Smooth muscle cell of the brain vasculature (primary cell): ENCODE measurements at regions not wholly inside any gene's neighbourhood (a gene's known extent, or its start where the extent isn't known, plus 50 kb on each side); places are given as distances from the start of the nearest gene placed in this dataset.

Experiments used
- DNase-seq: peaks from one replicate; pipeline ENCODE4 v3.0.0-alpha.2; 2012; ENCODE audit warnings: low read depth, low spot score

GRCh38 chr10:107317592-107317991, 153.1 kb upstream of the SORCS1 start:
- DNase-seq = no peak

GRCh38 chr10:107303203-107303602, 138.7 kb upstream of the SORCS1 start:
- no peak for DNase-seq

GRCh38 chr10:107299606-107300005, 135.1 kb upstream of the SORCS1 start:
- no peak for DNase-seq

GRCh38 chr10:107284187-107284586, 119.7 kb upstream of the SORCS1 start:
- DNase-seq = no peak

GRCh38 chr10:107280293-107280692, 115.8 kb upstream of the SORCS1 start:
- no peak for DNase-seq

- no peak for DNase-seq
Observed at GRCh38 chr10:107277591-107277990, 113.1 kb upstream of the SORCS1 start.

- no peak for DNase-seq
Observed at GRCh38 chr10:107275806-107276205, 111.3 kb upstream of the SORCS1 start.

GRCh38 chr10:107269626-107270025, 105.1 kb upstream of the SORCS1 start:
- no peak for DNase-seq

GRCh38 chr10:107264742-107265141, 100.2 kb upstream of the SORCS1 start:
- DNase-seq = no peak

- no peak for DNase-seq
Observed at GRCh38 chr10:107244122-107244521, 79.6 kb upstream of the SORCS1 start.

- DNase-seq = no peak
Observed at GRCh38 chr10:107238275-107238674, 73.8 kb upstream of the SORCS1 start.

- DNase-seq = no peak
Observed at GRCh38 chr10:107232013-107232412, 67.5 kb upstream of the SORCS1 start.

- DNase-seq = no peak
Observed at GRCh38 chr10:107230887-107231286, 66.4 kb upstream of the SORCS1 start.

GRCh38 chr10:107215681-107216080, 51.2 kb upstream of the SORCS1 start:
- DNase-seq = no peak
